ENCODE measurements at regions not wholly inside any gene's neighbourhood (a gene's known extent, or its start where the extent isn't known, plus 50 kb on each side); places are given as distances from the start of the nearest gene placed in this dataset.

GRCh38 chr10:84701370-84701720, 373.0 kb downstream of the CCSER2 start:
- TF ChIP-seq LEF1 (IDR thresholded peaks at IDR 0.05; ENCODE audit: borderline replicate concordance) (no peak), NFRKB (IDR thresholded peaks at IDR 0.05) (no peak), TARDBP (IDR thresholded peaks at IDR 0.05) (no peak), CTBP1 (IDR thresholded peaks at IDR 0.05; ENCODE audit: borderline replicate concordance) (no peak), FOXM1 (IDR thresholded peaks at IDR 0.05; ENCODE audit: borderline replicate concordance) (no peak), ZNF384 (IDR thresholded peaks at IDR 0.05) (no peak), BHLHE40 (IDR thresholded peaks at IDR 0.05; ENCODE audit: borderline replicate concordance) (no peak), SP1 (IDR thresholded peaks at IDR 0.05) (no peak), L3MBTL2 (conservative IDR thresholded peaks at IDR 0.05) (no peak), ELF4 (IDR thresholded peaks at IDR 0.05) (no peak)

Data from HEK293T (cell line).